Spinal cord (tissue), 9 donors: ENCODE measurements at regions not wholly inside any gene's neighbourhood (a gene's known extent, or its start where the extent isn't known, plus 50 kb on each side); places are given as distances from the start of the nearest gene placed in this dataset.
A peak's percentile ranks its signal among the peaks of the same experiment; 100 is the strongest.

Experiments used
- DNase-seq, 6 donors: peaks; one replicate each; pipeline versions ENCODE4 v3.0.0 to v3.0.0-alpha.2; 2013 to 2015; ENCODE audit warnings: low spot score in 6 of 6, low read depth in 4 of 6
- H3K27ac ChIP-seq: one replicate; pipeline ENCODE4 v1.5.1; 2013; ENCODE audit warnings: low read depth, low read length, control low read depth
- H3K27me3 ChIP-seq: one replicate; pipeline ENCODE4 v1.6.1; 2013; ENCODE audit warnings: low read length; ENCODE audit not compliant: control insufficient read depth, insufficient read depth
- H3K36me3 ChIP-seq: one replicate; pipeline ENCODE4 v1.6.1; 2013; ENCODE audit warnings: low read length; ENCODE audit not compliant: control insufficient read depth, insufficient read depth
- H3K4me1 ChIP-seq: one replicate; pipeline ENCODE4 v1.6.1; 2013; ENCODE audit warnings: low read length; ENCODE audit not compliant: control insufficient read depth, insufficient read depth
- H3K4me3 ChIP-seq: one replicate; pipeline ENCODE4 v1.5.1; 2013; ENCODE audit warnings: low read depth, low read length, control low read depth
- H3K9me3 ChIP-seq: one replicate; pipeline ENCODE4 v1.6.1; 2013; ENCODE audit warnings: low read length; ENCODE audit not compliant: control insufficient read depth, insufficient read depth
- WGBS: methylation state at CpG from one replicate; pipeline ENCODE4 v1.1.5; 2013; ENCODE audit warnings: missing lambda C conversion rate; ENCODE audit not compliant: insufficient coverage; 5-methylcytosine and 5-hydroxymethylcytosine counted together
- donor health status: healthy.

- Histone ChIP-seq H3K4me3 (no peak overlapping the region), H3K9me3 (no peaks in the 10 kb centered on the region), H3K4me1 (no peaks in the 10 kb centered on the region), H3K27me3 (no peaks in the 10 kb centered on the region), H3K36me3 (no peaks in the 10 kb centered on the region), H3K27ac (no peak overlapping the region)
- no CpG with 5 or more reads among the region's 2 CpGs for WGBS
- no peak for DNase-seq
Measured at GRCh38 chr21:38590449-38591217, 92.4 kb upstream of the ERG start.

- Histone ChIP-seq H3K27ac (no peak overlapping the region), H3K4me3 (no peak overlapping the region), H3K36me3 (no peaks in the 10 kb centered on the region), H3K4me1 (no peaks in the 10 kb centered on the region), H3K27me3 (no peaks in the 10 kb centered on the region), H3K9me3 (no peaks in the 10 kb centered on the region)
- no peak for DNase-seq
- WGBS = no CpG with 5 or more reads among the region's 1 CpG
Measured at GRCh38 chr21:38591218-38591537, 92.9 kb upstream of the ERG start.

- no peaks in the 10 kb centered on the region for H3K4me1 ChIP-seq
- no peaks in the 10 kb centered on the region for H3K36me3 ChIP-seq
- DNase-seq = no peak
- H3K4me3 ChIP-seq = no peak overlapping the region
- H3K27ac ChIP-seq = no peak overlapping the region
- no peaks in the 10 kb centered on the region for H3K27me3 ChIP-seq
- 94% methylated on average over 3 of the region's 4 CpGs for WGBS
- H3K9me3 ChIP-seq = no peaks in the 10 kb centered on the region
Measured at GRCh38 chr21:38596264-38597042, 98.2 kb upstream of the ERG start.

GRCh38 chr21:38597421-38597820 is 99.1 kb upstream of the ERG start:
- WGBS = 75% methylated on average over 1 of the region's 2 CpGs
- Histone ChIP-seq H3K9me3 (no peaks in the 10 kb centered on the region), H3K27ac (no peak overlapping the region), H3K36me3 (no peaks in the 10 kb centered on the region), H3K27me3 (no peaks in the 10 kb centered on the region), H3K4me1 (no peaks in the 10 kb centered on the region), H3K4me3 (no peak overlapping the region)
- DNase-seq = peak in 1 of 6 donors; percentile 15

GRCh38 chr21:38598413-38598812 is 100.1 kb upstream of the ERG start:
- no peak overlapping the region for H3K27ac ChIP-seq
- no peaks in the 10 kb centered on the region for H3K4me1 ChIP-seq
- no peaks in the 10 kb centered on the region for H3K36me3 ChIP-seq
- no peak overlapping the region for H3K4me3 ChIP-seq
- DNase-seq = no peak
- no peaks in the 10 kb centered on the region for H3K9me3 ChIP-seq
- no peaks in the 10 kb centered on the region for H3K27me3 ChIP-seq
- 100% methylated on average over 1 of the region's 5 CpGs for WGBS

- no peak overlapping the region for H3K4me3 ChIP-seq
- no peak for DNase-seq
- 100% methylated on average over 2 of the region's 8 CpGs for WGBS
- no peaks in the 10 kb centered on the region for H3K4me1 ChIP-seq
- H3K27ac ChIP-seq = no peak overlapping the region
- no peaks in the 10 kb centered on the region for H3K27me3 ChIP-seq
- H3K36me3 ChIP-seq = no peaks in the 10 kb centered on the region
- H3K9me3 ChIP-seq = no peaks in the 10 kb centered on the region
Measured at GRCh38 chr21:38599381-38599975, 101.2 kb upstream of the ERG start.

- Histone ChIP-seq H3K9me3 (no peaks in the 10 kb centered on the region), H3K27ac (no peak overlapping the region), H3K4me1 (no peaks in the 10 kb centered on the region), H3K27me3 (no peaks in the 10 kb centered on the region), H3K4me3 (no peak overlapping the region), H3K36me3 (no peaks in the 10 kb centered on the region)
- 89% methylated on average over 5 of the region's 7 CpGs for WGBS
- no peak for DNase-seq
Measured at GRCh38 chr21:38600106-38600505, 101.8 kb upstream of the ERG start.

GRCh38 chr21:38605236-38605635 is 107.0 kb upstream of the ERG start:
- Histone ChIP-seq H3K9me3 (peaks cover 1% of the 10 kb centered on the region), H3K36me3 (no peaks in the 10 kb centered on the region), H3K27me3 (no peaks in the 10 kb centered on the region), H3K4me1 (no peaks in the 10 kb centered on the region), H3K4me3 (no peak overlapping the region), H3K27ac (peak overlapping the region; percentile 50)
- peak in 2 of 6 donors; percentile 26 to 44 for DNase-seq
- 6% methylated on average over 2 of the region's 3 CpGs for WGBS

- H3K27me3 ChIP-seq = no peaks in the 10 kb centered on the region
- no peaks in the 10 kb centered on the region for H3K36me3 ChIP-seq
- H3K4me3 ChIP-seq = no peak overlapping the region
- no peak overlapping the region for H3K27ac ChIP-seq
- WGBS = 83% methylated on average over 1 of the region's 4 CpGs
- DNase-seq = no peak
- H3K4me1 ChIP-seq = no peaks in the 10 kb centered on the region
- peaks cover 1% of the 10 kb centered on the region for H3K9me3 ChIP-seq
Measured at GRCh38 chr21:38609580-38609979, 111.3 kb upstream of the ERG start.
